HG02970 (cell line): ENCODE measurements at regions not wholly inside any gene's neighbourhood (a gene's known extent, or its start where the extent isn't known, plus 50 kb on each side); places are given as distances from the start of the nearest gene placed in this dataset.
"Not testable (repeated sequence)": the region's sequence is repeated elsewhere in the genome, so short reads cannot be mapped to it uniquely, and the experiment has no call there.

Experiments used
- ATAC-seq: cut with Tn5 transposase; IDR thresholded peaks from one replicate; pipeline ENCODE4 v1.9.1; 2021; ENCODE audit warnings: mild to moderate bottlenecking, moderate library complexity, moderate number of reproducible peaks; ENCODE audit not compliant: unreplicated experiment, low FRiP score

DNA sequence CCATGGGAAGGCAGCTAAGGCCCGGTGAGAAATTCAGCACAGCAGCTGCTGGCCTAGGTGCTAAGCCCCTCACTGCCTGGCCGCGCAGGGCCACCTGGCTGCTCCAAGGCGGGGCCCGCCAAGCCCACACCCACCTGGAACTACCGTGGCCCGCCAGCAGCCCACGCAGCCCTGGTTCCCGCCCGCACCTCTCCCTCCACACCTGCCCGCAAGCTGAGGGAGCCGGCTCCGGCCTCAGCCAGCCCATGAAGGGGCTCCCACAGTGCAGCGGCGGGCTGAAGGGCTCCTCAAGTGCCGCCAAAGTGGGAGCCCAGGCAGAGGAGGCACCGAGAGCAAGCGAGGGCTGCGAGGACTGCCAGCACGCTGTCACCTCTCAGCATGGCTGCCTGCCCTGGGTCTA, 146.9 kb upstream of the APOOL start:
- not testable (repeated sequence) for ATAC-seq

DNA sequence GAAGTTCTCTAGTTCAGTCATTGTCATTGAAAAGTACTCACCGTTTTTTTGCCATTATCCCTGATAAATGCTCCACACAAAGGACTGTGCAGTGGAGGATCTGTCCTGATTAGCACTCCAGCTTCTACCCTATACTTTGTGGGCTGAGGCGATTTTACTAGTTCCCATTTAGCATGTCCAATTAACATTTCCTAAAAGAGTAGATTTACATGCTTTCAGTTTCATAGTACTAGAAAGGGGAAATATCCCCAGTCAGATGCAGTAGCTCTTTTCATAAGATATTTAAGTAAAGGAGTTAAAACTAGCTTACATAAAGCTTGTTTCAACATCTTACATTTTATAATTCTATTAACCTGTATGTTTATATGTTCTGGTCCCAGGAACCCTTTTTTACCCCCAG, 144.9 kb upstream of the APOOL start:
- ATAC-seq: not testable (repeated sequence)

DNA sequence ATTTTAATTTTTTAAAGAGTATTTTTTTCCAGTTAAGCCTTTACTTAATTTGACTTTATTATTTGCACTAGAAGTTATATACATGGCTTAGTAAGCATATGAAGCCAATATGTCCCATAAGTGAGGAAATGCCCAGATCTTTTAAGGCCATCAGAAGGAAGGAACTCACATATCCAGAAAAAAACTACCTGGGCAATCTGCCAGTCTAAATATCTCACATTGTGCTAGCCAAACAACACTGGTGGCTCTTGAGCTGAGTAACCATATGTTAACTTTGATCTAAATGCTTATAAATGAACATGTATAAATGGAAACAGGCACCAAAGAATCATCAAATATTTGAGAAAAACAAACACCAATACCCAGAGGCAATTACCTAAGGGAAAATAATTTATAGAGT, 138.6 kb upstream of the APOOL start:
- ATAC-seq: no peak

DNA sequence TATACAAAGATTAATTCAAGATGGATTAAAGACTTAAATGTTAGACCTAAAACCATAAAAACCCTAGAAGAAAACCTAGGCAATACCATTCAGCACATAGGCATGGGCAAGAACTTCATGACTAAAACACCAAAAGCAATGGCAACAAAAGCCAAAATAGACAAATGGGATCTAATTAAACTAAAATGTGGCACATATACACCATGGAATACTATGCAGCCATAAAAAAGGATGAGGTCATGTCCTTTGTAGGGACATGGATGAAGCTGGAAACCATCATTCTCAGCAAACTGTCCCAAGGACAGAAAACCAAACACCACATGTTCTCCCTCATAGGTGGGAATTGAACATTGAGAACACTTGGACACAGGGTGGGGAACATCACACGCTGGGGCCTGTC, 133.4 kb upstream of the APOOL start:
- not testable (repeated sequence) for ATAC-seq

DNA sequence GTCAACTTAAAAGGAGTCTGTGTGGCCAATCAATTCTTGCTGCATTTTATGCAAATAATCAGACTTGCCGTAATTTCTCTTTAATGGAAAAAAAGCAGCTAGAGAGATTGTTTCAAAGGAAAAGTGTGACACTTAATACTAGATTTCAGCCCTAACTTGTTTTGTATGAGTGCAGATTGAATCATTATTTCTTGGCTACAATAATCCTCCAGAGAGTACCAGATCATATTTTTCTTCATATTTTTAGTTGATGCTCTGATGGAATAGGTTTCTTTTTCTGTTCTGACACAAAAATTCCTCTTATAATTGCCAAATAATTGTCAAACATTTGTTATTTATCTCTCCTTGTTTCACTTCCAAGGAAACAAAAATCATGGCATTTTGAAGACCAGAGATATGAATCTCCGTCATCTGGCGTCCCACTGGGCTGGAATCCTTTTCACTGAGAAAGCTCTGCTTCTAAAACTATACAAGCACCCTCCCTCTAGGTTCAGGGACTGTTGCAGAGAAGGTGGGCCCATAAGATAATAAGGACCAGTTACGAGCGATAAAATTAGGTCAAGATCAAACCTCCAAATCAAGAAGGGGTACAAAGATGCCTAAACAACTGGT, 131.4 kb upstream of the APOOL start:
- ATAC-seq: not testable (repeated sequence)

DNA sequence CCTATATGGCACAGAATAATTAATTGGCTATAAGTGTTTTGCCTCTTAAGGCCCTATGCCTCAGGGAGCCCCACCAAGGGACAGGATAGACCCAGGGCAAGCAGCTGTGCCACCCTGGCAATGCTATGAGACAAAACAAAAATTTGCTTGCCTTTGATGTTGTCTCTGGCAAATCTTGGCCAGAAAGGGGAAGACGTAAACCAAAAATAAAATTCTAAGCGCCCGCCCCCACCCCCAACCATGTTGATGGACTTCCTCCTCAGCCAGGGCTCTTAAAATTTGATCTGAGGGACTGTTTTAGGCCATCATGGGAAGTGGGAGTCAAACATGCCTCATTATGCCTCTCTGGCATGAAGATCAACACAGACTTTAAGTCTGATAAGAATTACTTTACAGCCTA, 130.5 kb upstream of the APOOL start:
- no peak for ATAC-seq

DNA sequence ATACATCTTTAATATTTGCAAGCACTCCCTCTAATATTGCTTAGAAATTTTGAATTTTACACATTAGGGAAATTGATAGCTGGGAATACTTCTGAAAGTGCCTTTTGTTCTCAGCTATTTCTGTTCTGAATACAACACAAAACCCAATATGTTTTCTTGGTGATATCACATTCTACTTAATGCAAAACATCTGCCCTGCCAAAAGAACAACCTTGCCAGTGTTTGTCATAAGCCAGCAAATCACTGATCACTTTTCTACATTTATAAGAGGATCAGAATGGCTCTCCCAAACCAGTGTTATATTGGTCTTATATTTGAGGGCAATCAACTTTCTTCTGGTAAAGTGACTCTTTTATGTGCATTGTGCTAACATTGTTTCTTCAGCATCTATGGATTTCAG, 126.8 kb upstream of the APOOL start:
- no peak for ATAC-seq

DNA sequence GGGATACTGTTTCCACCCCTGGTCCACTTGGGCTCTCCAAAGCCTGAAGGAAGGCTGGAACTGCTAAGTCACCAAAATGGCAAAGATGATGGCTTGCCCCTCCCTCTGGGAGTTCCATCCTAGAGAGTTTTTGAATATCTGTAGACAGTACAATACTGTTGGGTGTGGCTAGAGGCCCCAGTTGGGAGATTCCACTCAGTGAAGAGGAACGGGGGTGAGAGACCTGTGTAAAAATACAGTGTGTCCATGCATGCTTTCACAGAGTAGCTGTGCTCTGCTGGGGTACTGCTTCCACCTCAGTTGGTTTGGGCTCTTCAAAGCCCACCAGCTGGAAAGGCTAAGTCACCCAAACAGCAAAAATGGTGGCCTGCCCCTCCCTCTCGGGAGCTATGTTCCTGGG, 109.8 kb upstream of the APOOL start:
- ATAC-seq: no peak

DNA sequence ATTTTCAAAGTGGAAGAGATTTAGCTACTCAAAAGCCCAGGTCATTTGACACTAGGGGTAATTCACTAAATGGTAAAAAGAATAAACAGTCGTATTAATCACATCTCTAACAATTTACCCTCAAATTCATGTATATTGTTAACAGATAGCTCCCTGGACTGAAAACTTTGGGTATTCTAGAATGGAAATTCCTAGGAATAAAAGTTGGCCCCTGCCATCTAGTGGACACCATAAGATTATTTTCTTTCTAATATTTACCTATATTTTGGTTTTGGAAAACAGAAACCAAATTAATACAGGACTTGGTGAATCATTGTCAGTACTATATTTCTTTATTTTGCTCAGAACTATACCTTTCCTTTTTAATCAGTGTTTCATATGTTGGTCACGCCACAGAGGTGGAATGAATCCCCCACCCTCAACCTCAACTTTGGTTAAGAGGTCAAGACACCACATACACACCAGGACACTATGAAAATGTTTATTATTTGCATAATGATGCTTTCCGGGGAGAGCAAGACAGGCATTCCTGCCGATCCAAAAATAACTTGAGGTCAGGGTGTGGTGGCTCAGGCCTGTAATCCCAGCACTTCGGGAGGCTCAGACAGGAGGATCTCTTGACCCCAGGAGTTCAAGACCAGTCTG, 96.2 kb upstream of the APOOL start:
- ATAC-seq: no peak

DNA sequence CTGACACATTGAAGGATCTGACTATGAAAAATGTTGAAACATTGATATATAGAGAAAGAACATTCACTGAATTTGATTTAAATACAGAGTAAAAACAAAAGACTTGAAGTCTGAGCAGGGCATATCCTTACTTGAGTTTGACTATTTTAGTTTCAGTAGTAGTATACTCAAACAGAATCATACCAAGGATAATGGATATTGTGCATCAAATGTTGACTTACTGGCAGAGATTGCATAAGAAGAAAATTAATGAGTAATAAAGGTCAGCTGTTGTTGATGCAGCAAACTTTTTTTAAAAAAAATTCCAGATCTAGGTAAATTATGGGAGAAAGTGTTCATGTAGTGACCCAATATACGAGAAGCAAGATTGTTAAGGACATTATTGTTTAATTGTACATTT, 94.5 kb upstream of the APOOL start:
- no peak for ATAC-seq

DNA sequence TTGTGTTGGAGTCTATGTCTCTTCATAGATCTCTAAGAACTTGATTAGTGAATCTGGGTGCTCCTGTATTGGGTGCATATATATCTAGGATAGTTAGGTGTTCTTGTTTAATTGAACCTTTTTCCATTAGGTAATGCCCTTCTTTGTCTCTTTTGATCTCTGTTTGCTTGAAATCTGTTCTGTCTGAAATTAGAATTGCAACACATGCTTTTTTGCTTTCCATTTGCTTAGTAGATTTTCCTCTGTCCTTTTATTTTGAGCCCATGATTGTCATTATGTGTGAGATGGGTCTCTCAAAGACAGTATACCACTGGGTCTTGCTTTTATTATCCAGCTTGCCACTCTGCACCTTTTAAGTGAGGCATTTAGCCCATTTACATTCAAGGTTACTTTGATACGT, 79.1 kb upstream of the APOOL start:
- ATAC-seq: no peak

DNA sequence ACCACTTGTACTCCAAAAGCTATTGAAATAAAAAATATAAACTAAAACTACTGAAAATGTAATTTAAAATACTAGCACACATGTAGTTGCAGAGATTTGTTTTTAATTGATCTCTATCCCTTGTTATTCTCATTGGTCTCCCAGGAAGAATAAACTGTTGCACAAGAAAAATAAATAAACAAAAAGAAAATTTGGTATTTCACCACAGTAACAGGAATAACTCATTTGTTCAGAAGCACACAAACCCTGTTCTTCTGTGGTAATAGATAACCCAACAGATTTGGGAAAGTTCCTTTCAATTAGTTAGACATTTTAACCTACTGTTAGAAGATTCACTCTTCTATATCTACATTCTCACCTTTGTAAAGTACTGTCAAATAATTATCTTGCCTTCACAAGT, 70.9 kb upstream of the APOOL start:
- ATAC-seq: no peak

DNA sequence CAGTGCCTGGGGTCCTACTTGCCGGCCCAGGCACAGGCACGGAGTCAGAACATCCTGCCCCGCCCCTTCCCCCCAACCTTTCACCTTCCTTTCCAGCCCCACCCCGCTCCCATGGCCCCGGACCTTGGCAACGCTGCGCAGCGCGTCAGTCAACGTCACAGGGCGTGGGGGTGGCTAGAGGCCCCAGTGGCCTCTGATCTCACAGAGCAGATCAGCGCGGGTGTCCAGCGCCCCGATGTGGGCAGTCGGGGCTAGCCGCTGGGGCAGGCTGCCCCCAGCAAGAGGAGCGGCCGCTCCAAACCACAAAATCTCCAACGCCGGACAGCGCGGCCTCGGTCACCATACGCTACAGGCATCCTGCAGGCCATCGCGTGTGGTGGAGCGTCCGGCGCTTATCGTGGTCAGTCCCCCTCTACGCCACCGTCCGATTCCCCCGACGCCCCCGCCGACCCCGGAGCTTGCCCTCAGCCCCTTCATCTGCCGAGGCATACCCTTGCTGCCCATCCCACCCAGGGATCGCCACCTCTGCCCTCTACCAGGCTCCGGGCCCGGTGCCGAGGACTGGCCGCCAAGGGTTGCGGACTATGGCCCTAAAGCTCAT, 69.6 kb upstream of the APOOL start:
- ATAC-seq: no peak
